Activated CD4-positive, CD25-positive, alpha-beta regulatory T cell (primary cell): ENCODE measurements at regions not wholly inside any gene's neighbourhood (a gene's known extent, or its start where the extent isn't known, plus 50 kb on each side); places are given as distances from the start of the nearest gene placed in this dataset.

Experiments
- DNase-seq, 4 experiments: peaks; one replicate each; lab custom pipeline; 2025; lab: John Stamatoyannopoulos, UW

- no peak for DNase-seq
These were observed 192.9 kb downstream of the KLF5 start for GRCh38 chr13:73251626-73252265.

DNA sequence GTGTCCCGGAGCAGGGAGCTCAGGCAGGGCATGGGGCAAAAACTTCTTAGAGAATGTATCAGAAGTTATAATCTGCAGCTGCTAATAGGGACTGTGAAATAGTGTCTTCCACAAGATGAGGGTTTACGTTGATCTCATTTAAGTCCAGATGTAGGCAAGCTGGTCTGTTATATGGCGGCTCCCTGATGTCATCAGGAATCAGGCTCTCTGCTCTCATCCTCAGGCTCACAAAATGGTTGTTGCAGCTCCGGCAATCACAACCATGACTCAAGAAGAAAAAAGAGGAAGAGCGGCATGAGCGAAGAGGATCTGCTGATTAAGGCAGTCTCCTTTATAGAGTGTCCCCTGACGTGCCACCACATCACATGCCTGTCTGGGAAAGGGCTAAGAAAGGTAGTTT is 191.3 kb downstream of the KLF5 start:
- DNase-seq: no peak

GRCh38 chr13:73248711-73249580 is 190.1 kb downstream of the KLF5 start:
- no peak for DNase-seq

- no peak for DNase-seq
These were observed 189.3 kb downstream of the KLF5 start for GRCh38 chr13:73248154-73248553.

DNA sequence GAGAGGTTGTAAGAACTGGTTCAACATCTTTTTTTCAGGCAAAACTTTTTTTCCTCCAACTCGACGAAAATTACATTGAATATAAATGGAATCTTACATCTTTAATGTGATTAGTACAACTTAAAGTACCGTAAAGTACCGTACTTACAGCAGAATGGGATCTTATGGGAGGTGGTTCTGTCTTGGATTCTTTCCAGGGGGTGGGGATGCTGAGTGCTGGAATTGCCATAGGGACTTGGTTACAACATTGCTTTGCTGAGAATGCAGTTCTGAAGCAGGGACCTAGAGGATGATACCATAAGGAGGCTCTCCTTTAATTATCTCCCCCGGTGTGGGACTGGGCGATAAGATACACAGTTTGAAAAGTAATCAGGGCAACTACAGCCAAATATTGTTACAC is 186.4 kb downstream of the KLF5 start:
- DNase-seq: no peak

- no peak for DNase-seq
These were observed 185.7 kb downstream of the KLF5 start for GRCh38 chr13:73244467-73244866.

DNA sequence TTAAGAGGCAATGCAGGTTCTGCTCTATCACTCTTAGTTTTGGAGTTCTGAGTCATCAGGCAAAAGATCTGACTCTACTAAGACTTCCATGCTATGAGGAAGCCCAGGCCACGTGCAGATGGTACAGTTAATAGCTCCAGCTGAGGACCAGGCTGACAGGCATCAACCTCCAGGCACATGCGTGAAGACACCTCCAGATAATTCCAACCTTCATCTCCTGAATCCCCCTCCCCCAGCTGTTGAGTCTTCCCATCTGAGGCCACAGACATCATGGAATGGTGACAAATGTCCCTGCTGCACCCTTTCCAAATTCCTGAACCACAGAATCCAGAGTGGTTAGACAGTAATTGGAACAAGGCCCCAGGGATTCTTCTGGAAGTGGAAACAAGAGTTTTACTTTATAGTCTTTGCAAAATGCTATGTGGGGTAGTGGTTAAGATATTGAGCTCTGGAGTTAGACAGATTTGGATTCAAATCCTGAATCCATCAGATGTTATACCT is 183.8 kb downstream of the KLF5 start:
- DNase-seq: no peak

- DNase-seq: no peak
These were observed 181.4 kb downstream of the KLF5 start for GRCh38 chr13:73240193-73240592.

- DNase-seq: no peak
These were observed 176.6 kb downstream of the KLF5 start for GRCh38 chr13:73235385-73235784.

- no peak for DNase-seq
These were observed 172.7 kb downstream of the KLF5 start for GRCh38 chr13:73231471-73231870.

DNA sequence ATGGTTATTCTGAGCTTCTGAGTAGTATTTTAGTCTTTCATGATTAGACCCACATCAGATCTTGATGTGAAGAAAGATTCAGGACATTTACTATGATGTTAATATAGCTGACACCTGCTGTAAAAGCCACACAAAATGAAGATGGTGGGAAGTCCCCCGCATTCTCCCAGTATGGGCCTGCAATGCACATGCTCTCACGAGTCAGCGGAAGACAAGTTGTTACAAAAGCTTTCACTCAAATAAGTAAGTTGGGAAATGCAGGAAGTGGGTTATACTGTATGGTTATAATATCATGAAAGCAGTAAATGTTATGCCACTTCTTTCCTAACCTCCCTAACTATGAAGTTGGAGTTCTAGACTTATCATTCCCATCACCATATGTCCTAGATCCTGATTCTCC is 171.9 kb downstream of the KLF5 start:
- DNase-seq: no peak

GRCh38 chr13:73228546-73228945 is 169.7 kb downstream of the KLF5 start:
- no peak for DNase-seq

- DNase-seq: no peak
These were observed 167.2 kb downstream of the KLF5 start for GRCh38 chr13:73225990-73226389.

DNA sequence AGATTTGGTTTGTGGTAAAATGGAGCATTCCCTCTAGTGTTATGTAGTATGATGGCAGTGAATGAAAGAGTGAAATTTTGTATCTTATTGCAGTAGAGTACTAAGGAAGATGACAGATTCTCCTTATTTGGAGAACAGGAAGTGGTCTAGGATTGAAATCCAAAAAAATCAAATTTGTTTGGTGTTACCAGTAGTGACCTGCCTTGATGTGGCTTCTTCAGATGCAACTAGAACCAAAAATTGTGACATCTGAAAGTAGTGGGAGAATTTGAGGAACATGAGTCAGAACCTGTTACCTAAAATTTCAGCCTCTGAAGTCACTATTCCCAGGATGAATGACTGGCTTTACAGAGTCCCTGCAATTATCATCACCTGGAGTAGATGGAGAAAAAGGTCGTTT is 165.9 kb downstream of the KLF5 start:
- DNase-seq: no peak

DNA sequence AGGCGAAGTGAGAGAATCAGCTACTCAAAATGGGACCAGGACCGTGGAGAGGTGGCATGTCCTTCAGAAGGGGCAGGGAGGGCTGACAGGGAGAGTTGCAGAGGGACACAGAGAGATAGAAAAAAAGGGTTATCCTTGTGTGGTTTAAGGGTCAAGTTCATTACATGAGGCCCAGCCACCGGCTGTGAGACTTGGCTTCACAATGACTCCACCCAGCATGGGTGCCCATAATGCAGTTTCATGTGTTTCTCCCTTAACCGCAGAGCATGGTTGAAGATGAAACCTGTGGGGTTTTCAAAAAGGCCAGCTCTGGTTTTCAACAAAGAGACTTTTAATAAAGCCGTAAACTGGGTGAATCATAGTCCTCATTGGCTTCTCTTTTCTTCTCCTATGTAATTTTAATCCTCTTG is 164.6 kb downstream of the KLF5 start:
- DNase-seq: no peak

- DNase-seq: no peak
These were observed 164.0 kb downstream of the KLF5 start for GRCh38 chr13:73222627-73223305.

DNA sequence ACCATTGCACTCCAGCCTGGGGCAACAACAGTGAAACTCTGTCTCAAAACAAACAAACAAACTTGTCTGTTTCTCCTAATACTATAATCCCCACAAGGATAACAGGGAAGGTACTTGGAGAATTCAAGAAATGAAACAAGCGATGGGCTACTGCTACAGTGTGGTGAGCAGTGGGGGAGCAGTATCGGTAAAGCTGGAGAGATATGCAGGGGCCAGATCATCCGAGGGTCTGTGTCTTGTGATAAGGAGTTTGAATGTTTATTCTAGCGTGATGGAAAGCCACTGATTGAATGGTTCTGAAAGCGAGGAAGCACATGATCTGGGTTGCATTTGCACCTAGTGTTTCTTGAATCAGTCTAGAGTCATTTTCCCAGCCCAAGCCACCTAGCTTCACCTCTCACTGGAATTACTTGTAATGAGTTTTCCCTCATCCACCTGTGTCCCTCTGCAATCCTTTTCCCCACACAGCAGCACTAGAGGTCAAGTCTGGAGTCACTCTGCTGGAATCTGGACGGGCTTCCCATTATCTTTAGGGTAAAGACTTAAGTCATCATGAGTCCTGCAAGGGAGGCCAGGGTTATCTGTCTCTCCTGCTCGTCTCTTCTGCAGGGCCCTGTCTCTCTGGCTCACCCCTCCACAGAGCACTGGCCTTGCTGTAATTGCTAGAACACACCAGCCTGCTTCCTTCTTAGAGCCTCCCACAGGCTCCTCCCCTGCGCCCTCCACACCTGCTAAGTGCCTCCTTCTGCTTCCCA is 162.3 kb downstream of the KLF5 start:
- no peak for DNase-seq

DNA sequence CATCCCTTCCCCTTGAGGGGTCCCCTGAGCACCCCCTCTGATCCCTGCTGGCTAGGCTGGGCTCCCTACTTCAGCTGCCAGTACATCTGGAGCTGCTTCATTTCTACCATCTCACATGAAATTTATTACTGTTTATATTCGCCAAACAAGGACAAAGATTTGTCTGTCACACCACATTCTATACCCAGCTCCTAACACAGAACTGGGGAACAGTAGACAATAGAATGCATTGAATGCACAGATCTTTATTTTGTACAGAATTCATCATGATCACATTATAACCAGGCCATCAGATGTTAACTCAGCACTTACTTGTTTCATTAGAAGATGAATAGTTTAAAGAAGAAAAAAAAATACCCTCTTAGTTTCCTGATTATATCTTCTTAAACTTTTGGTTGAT is 159.4 kb downstream of the KLF5 start:
- no peak for DNase-seq

GRCh38 chr13:73216381-73216831 is 157.6 kb downstream of the KLF5 start:
- DNase-seq: no peak

GRCh38 chr13:73215823-73216222 is 157.0 kb downstream of the KLF5 start:
- DNase-seq: no peak

GRCh38 chr13:73212482-73212881 is 153.7 kb downstream of the KLF5 start:
- DNase-seq: no peak
